GM12892 (cell line): ENCODE measurements at regions not wholly inside any gene's neighbourhood (a gene's known extent, or its start where the extent isn't known, plus 50 kb on each side); places are given as distances from the start of the nearest gene placed in this dataset.
"Not testable (repeated sequence)": the region's sequence is repeated elsewhere in the genome, so short reads cannot be mapped to it uniquely, and the experiment has no call there.

ENCODE experiments used
- POLR2A ChIP-seq: IDR thresholded peaks from 2 replicates; pipeline ENCODE4 v1.6.1; 2011; ENCODE audit warnings: low read depth, low read length, control low read depth
- POLR2AphosphoS5 ChIP-seq: IDR thresholded peaks from 2 replicates; pipeline ENCODE4 v1.6.1; 2011; ENCODE audit warnings: low read depth, low read length, control low read depth
- TAF1 ChIP-seq: IDR thresholded peaks from 2 replicates; pipeline ENCODE4 v1.6.1; 2011; ENCODE audit warnings: low read depth, mild to moderate bottlenecking, control low read depth, low read length, borderline replicate concordance

- not testable (repeated sequence) for TF ChIP-seq POLR2AphosphoS5, POLR2A, TAF1
Measured at GRCh38 chr4:160746585-160746984, 1417.2 kb downstream of the FSTL5 start.
